NCI-H460 (cell line): ENCODE measurements at regions not wholly inside any gene's neighbourhood (a gene's known extent, or its start where the extent isn't known, plus 50 kb on each side); places are given as distances from the start of the nearest gene placed in this dataset.
"Not testable (repeated sequence)": the region's sequence is repeated elsewhere in the genome, so short reads cannot be mapped to it uniquely, and the experiment has no call there.

Source experiments
- DNase-seq: peaks from one replicate; pipeline ENCODE4 v3.0.0-alpha.2; 2016; ENCODE audit warnings: low read depth; ENCODE audit errors: extremely low read depth

- not testable (repeated sequence) for DNase-seq
These were observed 134.1 kb upstream of the BOD1L1 start for GRCh38 chr4:13761581-13761980.

GRCh38 chr4:13762130-13762529, 134.6 kb upstream of the BOD1L1 start:
- DNase-seq: no peak

GRCh38 chr4:13763707-13764106, 136.2 kb upstream of the BOD1L1 start:
- DNase-seq: no peak

DNA sequence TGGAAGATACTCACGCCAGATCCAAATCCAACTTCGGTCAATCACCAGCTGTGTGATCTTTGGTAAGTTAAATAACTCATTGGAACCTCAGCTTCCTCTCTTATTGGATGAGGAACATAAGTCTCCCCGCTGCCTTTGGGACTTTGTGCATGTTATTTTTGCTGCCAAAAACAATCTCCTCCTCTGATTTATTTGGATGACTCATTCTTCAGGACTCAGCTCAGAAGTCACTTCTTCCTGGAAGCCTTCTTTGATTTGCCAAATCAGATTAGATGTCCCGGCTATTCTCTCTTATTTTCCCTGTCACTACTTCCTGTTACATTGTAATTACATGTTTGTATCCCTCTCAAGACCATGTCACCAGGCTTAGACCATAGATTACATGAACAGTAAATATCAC, 138.0 kb upstream of the BOD1L1 start:
- no peak for DNase-seq

DNA sequence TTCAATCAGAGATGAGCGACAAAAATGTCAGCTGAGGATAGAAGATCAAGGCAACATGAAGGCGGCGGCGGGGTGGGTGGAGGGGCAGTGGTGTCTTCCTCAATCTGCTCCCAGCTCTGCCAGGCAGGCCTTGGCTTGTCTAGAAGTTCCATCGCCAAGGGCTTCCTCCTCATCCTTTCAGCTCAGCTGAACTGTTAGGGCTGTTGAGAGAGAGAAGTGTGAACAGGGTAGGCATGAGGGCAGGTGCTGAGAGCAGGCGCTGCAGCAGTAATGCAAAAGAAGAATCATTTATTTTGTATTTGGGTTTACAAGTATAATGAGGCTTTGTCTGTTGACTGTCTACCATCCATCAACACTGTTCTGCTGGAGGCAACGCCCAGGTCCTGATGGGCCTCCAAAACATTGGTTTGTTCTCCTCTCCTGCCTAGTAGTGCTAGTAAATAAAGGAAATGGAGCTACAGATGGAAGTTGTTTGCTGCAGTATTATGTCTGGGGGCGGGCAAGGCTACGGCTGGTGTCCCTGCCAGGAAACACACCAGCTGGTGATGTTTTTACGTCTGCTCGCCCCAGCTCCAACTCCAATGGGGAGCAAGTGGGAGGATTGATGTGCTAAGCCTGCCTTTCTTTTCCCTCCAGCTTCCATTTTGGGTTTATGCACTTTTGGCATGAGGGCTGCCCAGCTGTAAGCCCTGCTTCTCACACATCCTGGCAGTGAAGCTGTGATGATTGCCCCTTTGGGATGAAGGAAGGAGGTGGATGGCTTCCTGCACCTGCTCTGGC, 139.4 kb upstream of the BOD1L1 start:
- DNase-seq: no peak

- no peak for DNase-seq
These were observed 149.8 kb upstream of the BOD1L1 start for GRCh38 chr4:13777341-13777740.

DNA sequence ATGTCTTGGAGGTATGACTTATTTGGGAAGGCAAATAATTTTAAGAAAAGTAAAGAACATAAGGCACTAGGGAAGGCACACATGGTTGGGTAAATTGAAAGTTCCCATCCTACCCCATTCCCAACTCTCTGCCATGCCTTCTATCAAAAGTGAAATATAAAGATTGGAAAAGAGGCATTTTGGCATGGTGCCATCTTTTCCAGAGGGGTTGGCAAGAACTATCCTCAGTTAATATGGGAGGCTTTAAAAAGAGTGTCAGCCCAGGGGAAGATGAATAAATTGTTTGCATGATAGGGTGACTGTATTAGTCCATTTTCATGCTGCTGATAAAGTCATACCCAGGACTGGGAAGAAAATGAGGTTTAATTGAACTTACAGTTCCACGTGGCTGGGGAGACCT, 150.8 kb upstream of the BOD1L1 start:
- DNase-seq: no peak

GRCh38 chr4:13782231-13782630, 154.7 kb upstream of the BOD1L1 start:
- no peak for DNase-seq

- DNase-seq: no peak
These were observed 156.4 kb upstream of the BOD1L1 start for GRCh38 chr4:13783800-13784411.

DNA sequence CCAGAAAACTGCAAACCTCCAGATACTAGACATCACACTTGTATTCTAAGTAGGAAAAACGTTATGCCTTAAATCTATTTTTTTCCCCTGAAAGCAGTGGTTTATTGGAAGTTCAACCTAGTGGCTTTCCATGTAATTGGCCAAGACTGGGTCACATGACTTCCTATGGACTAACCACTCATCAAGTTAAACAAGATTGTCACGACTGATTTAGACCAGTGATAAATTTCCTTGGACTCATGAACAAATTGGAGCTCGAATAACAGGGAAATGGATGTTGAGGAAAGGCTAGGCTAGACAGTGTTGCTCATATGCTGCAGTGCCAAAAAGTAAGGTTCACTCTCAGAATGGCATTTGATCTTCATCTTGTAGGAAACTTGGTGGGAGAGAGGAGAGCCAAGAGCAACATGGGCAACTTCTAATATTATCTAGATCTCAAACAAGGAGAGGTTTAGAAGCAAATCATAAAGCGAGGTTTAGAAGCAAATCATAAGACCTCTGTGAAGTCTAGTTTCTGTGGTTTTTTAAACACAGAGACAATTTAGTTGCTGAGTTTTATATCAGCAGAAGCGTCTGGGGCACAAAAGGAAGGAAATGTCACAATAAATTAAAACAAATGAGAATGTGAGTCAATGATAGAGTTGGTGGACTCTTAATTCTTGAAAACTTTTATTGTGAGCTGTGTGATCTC, 165.6 kb upstream of the BOD1L1 start:
- no peak for DNase-seq

DNA sequence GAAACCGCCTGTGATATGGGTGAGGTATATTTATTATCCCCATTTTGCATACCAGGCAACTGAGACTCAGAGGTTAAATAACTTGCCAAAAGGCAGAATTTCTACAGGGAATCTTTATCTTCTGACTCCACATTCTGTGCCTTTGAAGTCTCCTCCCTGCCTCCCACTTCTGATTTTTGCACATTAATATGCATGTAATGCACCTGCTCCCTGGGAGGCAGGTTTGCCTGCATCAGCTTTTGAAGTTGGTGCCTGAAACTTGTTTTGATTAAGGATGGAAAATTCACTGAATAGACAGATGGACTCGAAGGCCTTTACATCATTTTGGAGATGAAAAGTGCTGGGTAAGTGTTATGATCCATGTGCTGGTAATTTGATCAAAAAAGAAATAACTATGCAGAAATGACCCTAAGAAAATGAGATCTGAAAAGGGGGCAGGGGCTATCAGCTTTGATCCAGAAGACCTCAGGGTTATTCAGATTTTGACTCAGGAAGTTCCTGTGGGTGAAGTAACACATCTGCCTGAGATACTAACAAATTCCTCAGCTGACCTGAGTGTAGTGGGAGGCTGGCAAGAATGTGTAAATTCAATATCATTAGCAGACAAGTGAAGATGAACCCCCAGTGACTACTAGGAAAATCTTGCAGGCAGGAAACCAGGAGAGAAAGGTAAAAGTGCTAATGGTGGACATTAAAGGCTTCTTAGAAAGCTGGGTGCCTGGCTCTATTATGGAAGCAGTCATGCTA, 167.5 kb upstream of the BOD1L1 start:
- DNase-seq: no peak

DNA sequence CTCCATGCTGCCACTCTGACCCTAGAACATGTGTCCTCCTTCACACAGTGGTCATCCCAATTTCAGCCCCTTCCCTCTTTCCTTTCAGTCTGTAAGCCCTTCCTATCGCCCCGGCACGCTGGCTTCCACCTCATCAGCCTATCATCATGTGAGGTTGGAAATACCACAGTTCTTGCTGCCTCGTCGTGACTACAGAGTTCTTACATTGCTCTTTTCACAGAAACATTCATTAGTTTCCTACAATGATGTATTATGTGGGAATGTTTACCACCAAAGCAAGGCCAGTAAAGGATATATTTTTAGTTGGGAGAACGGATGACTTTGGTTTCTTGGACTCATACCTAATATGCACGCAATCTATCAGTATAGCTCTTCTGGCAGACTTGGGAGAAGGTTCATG, 169.5 kb upstream of the BOD1L1 start:
- DNase-seq: no peak

DNA sequence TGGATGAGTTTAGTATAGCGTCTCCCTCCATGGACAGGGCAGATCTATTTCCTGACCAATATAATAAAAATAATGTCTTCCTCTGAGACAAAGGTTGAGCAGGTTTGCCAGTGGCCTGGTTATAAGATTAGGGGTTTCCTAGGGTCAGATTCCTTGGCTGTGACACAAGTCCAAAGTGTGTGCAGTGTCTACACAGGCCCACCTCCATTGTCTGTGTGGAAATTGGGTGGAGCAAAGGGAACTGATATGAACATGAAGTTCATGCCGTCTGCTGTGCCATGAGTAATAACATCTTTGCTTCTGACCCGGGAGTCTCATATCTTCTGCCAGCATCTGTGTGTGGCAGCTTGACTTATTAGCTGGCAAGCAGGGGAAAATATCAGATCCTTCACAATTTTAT, 187.7 kb upstream of the BOD1L1 start:
- DNase-seq: no peak

- DNase-seq: no peak
These were observed 188.9 kb upstream of the BOD1L1 start for GRCh38 chr4:13816472-13816871.

DNA sequence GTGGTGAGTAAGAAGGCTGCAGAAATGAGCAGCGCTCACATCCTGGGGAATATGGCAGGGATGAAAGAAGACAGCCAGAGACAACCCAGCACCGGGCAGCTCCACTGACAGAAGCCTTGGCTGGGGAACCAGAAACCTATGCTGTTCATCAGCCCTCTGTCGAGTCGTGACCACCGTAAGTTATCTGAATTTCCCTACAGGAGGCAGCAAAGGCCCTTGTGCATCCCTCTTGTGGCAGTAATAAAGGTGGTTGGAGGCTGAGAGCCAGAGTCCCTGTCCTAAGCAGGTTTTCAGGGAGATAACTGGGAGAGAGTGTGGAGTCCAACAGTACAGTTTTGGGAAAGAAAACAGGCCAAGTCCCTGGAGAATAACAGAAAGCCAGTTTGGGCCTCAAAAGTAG, 194.0 kb upstream of the BOD1L1 start:
- no peak for DNase-seq

DNA sequence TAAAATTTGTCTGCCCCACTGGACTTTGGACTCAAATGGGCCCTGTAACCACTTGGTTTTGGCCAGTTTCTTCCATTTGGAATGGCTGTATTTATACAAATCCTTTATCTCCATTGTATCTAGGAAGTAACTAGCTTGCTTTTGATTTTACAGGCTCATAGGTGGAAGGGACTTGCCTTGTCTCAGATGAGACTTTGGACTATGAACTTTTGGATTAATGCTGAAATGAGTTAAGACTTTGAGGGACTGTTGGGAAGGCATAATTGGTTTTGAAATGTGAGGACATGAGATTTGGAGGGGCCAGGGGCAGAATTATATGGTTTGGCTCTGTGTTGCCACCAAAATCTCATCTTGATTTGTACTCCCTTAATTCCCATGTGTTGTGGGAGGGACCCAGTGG, 198.3 kb upstream of the BOD1L1 start:
- DNase-seq: not testable (repeated sequence)

DNA sequence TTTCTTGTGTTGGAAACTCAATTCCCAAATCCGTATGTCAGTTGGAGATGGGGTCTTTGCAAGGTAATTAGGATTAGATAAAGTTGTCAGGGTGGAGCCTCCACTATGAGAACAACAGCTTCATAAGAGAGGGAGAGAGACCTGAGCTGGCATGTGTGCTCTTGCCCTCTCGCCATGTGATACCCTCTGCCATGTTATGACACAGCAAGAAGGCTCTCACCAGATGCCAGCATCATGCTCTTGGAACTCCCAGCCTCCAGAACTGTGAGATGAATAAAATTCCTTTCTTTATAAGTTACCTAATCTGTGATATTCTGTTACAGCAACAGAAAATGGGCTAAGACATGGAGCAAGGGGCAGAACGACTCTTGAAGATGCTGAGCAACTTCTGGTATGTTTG, 201.9 kb upstream of the BOD1L1 start:
- no peak for DNase-seq

- DNase-seq: no peak
These were observed 202.9 kb upstream of the BOD1L1 start for GRCh38 chr4:13830449-13830848.

- DNase-seq: no peak
These were observed 205.8 kb upstream of the BOD1L1 start for GRCh38 chr4:13833171-13833804.

DNA sequence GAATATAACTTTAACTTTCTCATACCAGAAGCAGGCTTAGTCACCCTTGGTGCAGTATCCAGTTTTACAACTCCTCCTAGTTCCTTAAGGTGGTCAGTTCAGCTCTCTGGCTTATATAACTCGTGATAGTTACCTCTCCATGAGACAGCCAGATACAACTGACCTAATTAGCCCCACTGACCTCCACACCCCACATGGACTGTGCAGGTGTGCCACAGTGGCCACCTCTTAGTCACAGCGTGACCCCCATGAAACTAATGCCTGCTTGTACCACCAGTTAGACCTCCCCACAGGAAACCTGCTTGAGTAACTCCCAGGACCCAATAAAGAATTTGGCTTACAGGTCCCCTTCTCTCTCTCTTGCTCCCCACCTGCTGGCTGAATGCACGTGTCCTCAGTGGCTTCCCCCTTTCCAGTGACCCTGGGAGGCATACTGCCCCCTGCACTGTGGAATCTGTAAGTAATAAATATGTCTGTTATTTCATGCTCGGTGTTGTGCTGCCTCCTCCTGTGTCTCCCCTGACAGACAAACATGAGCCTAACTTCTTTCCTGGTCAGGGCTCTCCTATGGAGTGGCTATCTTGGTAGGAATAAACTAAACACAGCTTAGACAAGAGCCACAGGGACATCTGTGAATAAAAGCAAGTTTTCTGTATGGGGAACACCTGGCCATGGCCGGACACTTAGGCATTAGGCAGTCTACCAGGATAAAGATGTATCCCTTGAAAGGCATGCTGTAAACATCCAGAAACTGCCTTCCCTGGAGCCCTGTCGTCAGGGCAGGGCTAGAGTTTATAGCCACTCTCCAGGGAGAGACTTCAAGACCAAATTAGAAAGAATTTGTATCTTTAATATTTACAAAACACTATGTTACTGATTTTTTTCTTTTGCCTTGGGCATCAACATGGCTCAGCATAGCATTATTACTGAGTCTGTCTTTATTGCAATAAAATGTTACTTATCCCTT, 209.7 kb upstream of the BOD1L1 start:
- DNase-seq: no peak
